H1 (cell line): ENCODE measurements at regions not wholly inside any gene's neighbourhood (a gene's known extent, or its start where the extent isn't known, plus 50 kb on each side); places are given as distances from the start of the nearest gene placed in this dataset.

ENCODE experiments used
- CHD1 ChIP-seq: IDR thresholded peaks from 2 replicates; pipeline ENCODE4 v1.6.1; 2012; ENCODE audit warnings: low read depth, low read length, improper control_type of control experiment
- CHD7 ChIP-seq: fragments of 300-600 bp; sonication (generic); IDR thresholded peaks from 2 replicates; pipeline ENCODE4 v1.7.1; 2012; ENCODE audit warnings: low read length, moderate library complexity, mild to moderate bottlenecking, inconsistent platforms; ENCODE audit not compliant: insufficient replicate concordance
- CTBP2 ChIP-seq: IDR thresholded peaks from 2 replicates; pipeline ENCODE4 v1.7.0; 2011; ENCODE audit warnings: borderline replicate concordance, mild to moderate bottlenecking, moderate library complexity, mixed read lengths, low read length; ENCODE audit not compliant: insufficient read depth, insufficient read length
- GABPA ChIP-seq: IDR thresholded peaks from 2 replicates; pipeline ENCODE4 v1.6.1; 2011; ENCODE audit warnings: mild to moderate bottlenecking, low read length, moderate library complexity, borderline replicate concordance; ENCODE audit not compliant: insufficient read depth
- NANOG ChIP-seq: IDR thresholded peaks from 2 replicates; pipeline ENCODE4 v1.6.1; 2011; ENCODE audit warnings: low read length, low read depth, mild to moderate bottlenecking, inconsistent platforms; ENCODE audit not compliant: insufficient read depth, poor library complexity, severe bottlenecking
- NRF1 ChIP-seq: IDR thresholded peaks from 2 replicates; pipeline ENCODE4 v1.6.1; 2011; ENCODE audit warnings: mild to moderate bottlenecking, low read depth, low read length, improper control_type of control experiment
- RBBP5 ChIP-seq: IDR thresholded peaks from 2 replicates; pipeline ENCODE4 v1.7.1; 2012; ENCODE audit warnings: low read depth, mild to moderate bottlenecking, inconsistent platforms, low read length, moderate library complexity, borderline replicate concordance
- SP2 ChIP-seq: IDR thresholded peaks from 2 replicates; pipeline ENCODE4 v1.6.1; 2012; ENCODE audit warnings: mild to moderate bottlenecking, low read length, inconsistent platforms
- TAF1 ChIP-seq: IDR thresholded peaks from 2 replicates; pipeline ENCODE4 v1.6.1; 2011; ENCODE audit warnings: mild to moderate bottlenecking, low read depth, low read length
- TEAD4 ChIP-seq: IDR thresholded peaks from 2 replicates; pipeline ENCODE4 v1.6.1; 2012; ENCODE audit warnings: low read depth, low read length, inconsistent platforms, mixed read lengths
- ZNF274 ChIP-seq: IDR thresholded peaks from 2 replicates; pipeline ENCODE4 v1.7.0; 2012; ENCODE audit warnings: low read length, borderline replicate concordance; ENCODE audit errors: extremely low read depth

- no peak for TF ChIP-seq CHD7
- no peak for TF ChIP-seq RBBP5
- no peak for TF ChIP-seq TEAD4
- TF ChIP-seq CTBP2 = no peak
- no peak for TF ChIP-seq GABPA
- TF ChIP-seq SP2 = no peak
- no peak for TF ChIP-seq NANOG
- TF ChIP-seq CHD1 = no peak
- TF ChIP-seq NRF1 = no peak
- no peak for TF ChIP-seq TAF1
- TF ChIP-seq ZNF274 = no peak
Observed at GRCh38 chr6:166105341-166106075, 62.1 kb downstream of the TBXT start (continued).
